HG02588 (cell line): ENCODE measurements at regions not wholly inside any gene's neighbourhood (a gene's known extent, or its start where the extent isn't known, plus 50 kb on each side); places are given as distances from the start of the nearest gene placed in this dataset.
"Not testable (repeated sequence)": the region's sequence is repeated elsewhere in the genome, so short reads cannot be mapped to it uniquely, and the experiment has no call there.

Experiments
- ATAC-seq: cut with Tn5 transposase; IDR thresholded peaks from one replicate; pipeline ENCODE4 v1.9.1; 2021; ENCODE audit warnings: mild to moderate bottlenecking, moderate library complexity; ENCODE audit not compliant: unreplicated experiment

- ATAC-seq: no peak
Measured at GRCh38 chr3:194879126-194879877, 193.6 kb downstream of the FAM43A start.

- ATAC-seq: no peak
Measured at GRCh38 chr3:194879991-194880939, 194.6 kb downstream of the FAM43A start.

DNA sequence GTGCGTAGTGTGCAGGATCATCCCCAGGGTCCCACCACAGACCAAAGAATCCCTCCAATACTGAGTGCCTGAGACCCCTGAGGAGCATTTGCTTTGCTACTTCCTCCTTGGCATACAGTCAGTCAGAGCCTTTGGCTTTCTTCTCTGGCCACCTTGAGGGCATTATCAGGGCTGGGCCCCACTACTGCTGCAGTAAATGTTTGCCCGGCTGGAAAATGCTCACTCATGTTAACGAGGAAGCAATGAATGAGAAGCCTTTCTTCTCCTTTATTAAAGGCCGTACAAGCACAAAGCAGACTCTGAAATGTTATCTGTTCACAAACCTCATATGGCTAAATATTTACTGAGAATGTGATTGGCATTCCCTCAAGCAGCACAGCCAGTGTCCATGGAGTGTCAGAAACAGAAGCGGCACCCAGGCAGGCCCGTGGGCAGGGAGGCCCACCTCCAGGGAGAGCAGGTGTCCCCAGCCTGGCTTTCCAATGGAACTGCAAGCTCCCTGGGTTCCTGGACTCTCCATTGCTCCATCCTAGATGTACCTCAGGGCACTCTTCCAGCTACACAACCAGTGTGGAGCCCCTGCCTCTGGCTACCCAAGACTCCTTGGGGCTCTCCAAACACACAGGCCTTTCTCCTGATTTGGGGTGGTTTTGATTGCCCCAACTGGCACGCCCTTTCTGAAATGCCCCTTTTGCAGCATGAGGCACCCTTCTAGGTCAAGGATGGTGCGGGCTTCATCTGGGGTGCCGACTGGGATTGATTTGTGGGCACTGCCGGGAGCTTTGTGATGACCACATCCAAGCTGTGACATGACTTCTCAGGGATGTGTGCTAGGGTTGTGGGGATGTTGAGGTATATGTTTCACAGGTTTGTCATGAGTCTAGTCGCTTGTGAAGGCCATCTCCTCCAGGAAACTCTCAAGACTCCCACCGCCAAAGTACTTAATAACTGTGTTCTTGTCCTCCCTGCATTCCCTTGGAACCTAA, 195.6 kb downstream of the FAM43A start:
- no peak for ATAC-seq

DNA sequence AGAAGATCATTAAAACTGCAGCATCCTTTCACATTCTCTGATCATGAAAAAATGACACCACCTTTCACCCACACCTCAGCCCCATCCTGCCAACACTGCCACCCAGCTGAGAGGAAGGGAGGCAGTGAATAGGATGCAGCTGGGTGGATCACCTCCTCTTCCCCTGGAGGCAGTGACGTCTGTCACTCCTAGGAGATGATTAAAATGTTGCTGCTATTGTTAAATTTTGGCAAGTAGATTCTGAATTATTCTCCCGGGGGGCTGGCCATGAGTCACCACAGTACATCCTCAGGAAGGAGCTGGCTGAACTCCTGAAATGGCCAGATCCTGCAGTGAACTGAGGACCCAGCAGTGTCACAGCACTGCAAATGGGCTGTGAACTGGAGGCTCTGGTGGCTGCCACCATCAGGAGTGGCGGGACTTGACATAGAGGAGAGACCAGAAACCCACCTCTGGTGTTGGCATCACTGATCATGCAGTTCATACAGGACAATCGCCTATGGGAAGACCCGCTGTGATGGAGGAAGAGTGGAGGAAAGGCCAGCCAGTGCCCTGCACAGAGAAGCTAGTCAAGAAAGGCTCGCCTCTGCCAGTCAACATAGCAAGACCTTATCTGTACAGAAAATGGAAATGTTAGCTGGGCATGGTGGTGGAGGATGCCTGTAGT, 199.1 kb downstream of the FAM43A start:
- no peak for ATAC-seq

- no peak for ATAC-seq
Measured at GRCh38 chr3:194885766-194886165, 200.1 kb downstream of the FAM43A start.

DNA sequence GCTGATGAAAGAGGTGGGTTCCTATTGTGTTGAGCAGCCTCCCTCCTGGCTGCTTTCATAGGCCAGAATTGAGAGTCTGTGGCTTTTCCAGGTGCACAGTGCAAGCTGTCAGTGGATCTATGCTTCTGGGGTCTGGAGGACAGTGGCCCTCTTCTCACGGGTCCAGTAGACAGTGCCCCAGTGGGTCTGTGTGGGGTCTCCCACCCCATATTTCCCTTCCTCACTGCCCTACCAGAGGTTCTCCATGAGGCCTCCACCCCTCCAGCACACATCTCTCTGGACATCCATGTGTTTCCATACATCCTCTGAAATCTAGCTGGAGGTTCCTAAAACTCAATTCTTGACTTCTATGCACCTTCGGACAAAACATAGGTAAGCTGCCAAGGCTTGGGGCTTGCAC, 201.2 kb downstream of the FAM43A start:
- ATAC-seq: no peak

GRCh38 chr3:194888062-194888461, 202.4 kb downstream of the FAM43A start:
- not testable (repeated sequence) for ATAC-seq

DNA sequence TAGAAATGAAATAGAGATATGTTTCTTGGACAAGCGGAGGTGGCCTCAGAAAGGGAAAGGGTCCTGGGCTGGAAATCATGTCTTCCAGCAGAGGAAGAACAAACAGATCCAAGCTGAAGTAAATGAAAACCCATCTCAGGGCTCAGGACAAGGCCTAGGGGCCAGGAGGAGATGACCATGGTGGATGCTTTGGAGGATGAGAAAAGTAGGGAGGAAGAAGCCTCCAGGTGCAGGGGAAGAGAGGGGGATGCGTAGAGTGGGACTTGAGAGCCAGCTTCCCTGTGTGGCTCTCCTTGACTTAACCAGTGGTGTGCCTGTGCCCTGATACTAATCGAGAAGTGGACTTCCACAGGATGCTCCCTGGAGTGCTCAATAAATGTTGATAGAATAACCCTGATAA, 203.2 kb downstream of the FAM43A start:
- no peak for ATAC-seq

GRCh38 chr3:194890091-194890490, 204.4 kb downstream of the FAM43A start:
- ATAC-seq: no peak

DNA sequence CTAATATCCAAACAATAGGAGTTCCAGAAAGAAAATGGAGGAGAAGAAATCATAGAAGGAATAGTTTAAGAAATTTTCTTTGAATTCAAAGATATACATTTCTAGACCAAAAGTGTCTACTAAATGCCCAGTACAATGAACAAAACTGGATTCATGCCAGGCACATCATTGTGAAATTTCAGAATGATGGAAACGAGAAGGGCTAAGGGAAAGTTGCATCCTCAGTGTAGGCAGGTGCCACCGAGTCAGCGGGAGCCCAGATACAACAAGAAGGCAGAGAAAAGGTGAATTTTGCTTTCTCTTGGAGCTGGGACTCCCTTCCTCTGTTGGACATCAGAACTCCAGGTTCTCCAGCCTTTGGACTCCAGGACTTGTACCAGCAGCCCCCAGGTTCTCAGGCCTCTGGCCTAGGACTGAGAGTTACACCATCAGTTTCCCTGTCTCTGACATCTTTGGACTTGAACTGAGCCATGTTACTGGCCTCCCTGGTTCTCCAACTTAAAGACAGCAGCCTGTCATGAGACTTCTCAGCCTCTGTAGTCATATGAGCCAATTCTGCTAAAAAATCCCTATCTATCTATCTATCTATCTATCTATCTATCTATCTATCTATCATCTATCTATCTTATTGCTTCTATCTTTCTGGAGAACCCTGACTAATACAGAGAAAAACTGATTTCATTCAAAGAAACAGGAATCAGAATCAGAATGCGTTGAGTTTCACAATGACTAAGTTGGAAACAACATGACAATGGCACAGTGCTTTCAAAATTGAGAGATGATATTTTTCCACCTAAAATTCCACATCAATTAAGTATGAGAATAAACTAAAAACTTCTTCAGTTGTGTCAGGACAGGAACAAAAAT, 207.7 kb downstream of the FAM43A start:
- ATAC-seq: no peak

DNA sequence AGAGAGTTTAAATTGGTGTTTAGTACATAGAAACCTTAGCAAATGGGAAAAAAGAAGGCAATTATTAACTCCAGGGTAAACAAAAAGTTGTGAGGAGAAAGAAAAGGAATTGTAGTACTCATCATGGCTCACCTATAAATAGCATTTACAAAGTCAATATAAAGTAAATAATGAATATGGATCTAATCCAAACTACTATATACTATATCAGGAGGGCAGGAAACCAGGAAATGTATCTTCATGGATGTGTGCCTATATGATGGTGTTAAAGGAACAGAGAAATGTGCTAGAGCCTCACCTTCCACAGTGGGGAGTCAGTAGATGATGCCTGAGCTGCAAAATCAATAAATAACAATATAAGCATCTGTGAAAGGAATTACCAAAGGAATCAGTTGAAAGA, 208.9 kb downstream of the FAM43A start:
- ATAC-seq: no peak

GRCh38 chr3:194900854-194901522, 215.3 kb downstream of the FAM43A start:
- no peak for ATAC-seq

- not testable (repeated sequence) for ATAC-seq
Measured at GRCh38 chr3:194903447-194903846, 217.8 kb downstream of the FAM43A start.

DNA sequence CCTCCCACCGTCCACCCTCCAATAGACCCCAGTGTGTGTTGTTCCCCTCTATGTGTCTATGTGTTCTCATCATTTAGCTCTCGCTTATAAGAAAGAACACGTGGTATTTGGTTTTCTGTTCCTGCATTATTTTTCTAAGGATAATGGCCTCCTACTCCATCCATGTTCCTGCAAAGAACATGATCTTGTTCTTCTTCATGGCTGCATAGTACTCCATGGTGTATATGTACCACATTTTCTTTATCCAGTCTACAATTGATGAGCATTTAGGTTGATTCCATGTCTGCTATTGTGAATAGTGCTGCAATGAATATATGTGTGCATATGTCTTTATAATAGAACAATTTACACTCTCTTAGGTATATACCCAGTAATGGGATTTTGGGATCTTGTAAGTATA, 219.3 kb downstream of the FAM43A start:
- ATAC-seq: not testable (repeated sequence)

- no peak for ATAC-seq
Measured at GRCh38 chr3:194905696-194906095, 220.0 kb downstream of the FAM43A start.

DNA sequence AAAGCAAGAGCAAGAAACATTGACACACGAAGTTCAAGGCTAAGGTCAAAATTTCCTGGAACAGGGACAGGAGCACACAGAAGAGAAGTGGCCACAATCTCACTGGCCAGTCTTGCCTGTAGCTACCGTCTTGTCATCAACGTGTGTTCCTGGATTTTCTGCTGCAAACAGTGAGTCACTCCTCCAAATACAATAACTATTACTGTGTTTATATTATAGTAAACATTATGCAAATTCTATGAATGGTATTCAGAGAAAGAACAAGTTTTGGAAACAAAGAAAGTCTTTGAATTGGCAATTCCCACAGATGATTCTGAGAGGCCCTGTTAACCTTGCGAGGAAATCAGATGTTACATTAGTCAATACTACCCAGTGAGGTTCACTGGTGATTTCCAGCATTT, 220.5 kb downstream of the FAM43A start:
- ATAC-seq: no peak

GRCh38 chr3:194906970-194907629, 221.4 kb downstream of the FAM43A start:
- no peak for ATAC-seq

DNA sequence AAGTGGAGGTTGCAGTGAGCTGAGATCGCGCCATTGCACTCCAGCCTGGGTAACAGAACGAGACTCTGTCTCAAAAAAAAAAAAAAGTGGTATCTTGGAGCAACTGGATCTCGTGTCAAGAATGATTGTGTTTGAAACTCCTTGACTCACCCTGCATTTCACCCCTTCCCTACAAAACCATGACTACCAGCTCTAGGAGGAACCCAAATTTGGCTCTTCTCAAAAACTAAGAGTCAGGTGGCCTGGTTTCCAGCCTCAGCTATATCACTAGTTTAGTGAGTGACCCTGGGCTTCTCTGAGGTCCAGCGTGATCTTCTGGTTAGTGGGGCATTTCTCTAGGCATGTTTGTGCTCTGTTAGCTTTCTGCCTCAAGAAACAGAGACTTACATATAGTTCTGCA, 222.1 kb downstream of the FAM43A start:
- no peak for ATAC-seq
